Loucy (cell line): ENCODE measurements at regions not wholly inside any gene's neighbourhood (a gene's known extent, or its start where the extent isn't known, plus 50 kb on each side); places are given as distances from the start of the nearest gene placed in this dataset.

Experiments
- H2AFZ ChIP-seq: fragments of 200-600 bp; sonication (generic); 2 replicates; pipeline ENCODE4 v1.6.0; 2016; ENCODE audit warnings: antibody characterized with exemption, mild to moderate bottlenecking, low read length, moderate library complexity
- H3F3A ChIP-seq: fragments of 200-600 bp; 2 replicates; pipeline ENCODE4 v1.6.0; 2016; ENCODE audit warnings: antibody characterized with exemption, low read depth, mild to moderate bottlenecking
- H3K27me3 ChIP-seq: fragments of 200-600 bp; sonication (generic); 2 replicates; pipeline ENCODE4 v1.6.1; 2014; ENCODE audit warnings: low read length, mild to moderate bottlenecking; ENCODE audit not compliant: insufficient read depth, poor library complexity, severe bottlenecking
- H3K36me3 ChIP-seq: fragments of 200-600 bp; sonication (generic); 2 replicates; pipeline ENCODE4 v1.6.1; 2016; ENCODE audit warnings: low read length; ENCODE audit not compliant: insufficient read depth
- H3K4me1 ChIP-seq: fragments of 200-600 bp; sonication (generic); 2 replicates; pipeline ENCODE4 v1.5.1; 2014; ENCODE audit warnings: low read length, mild to moderate bottlenecking; ENCODE audit not compliant: insufficient read depth, poor library complexity, severe bottlenecking
- H3K4me2 ChIP-seq: fragments of 200-600 bp; sonication (generic); 2 replicates; pipeline ENCODE4 v1.6.0; 2014; ENCODE audit warnings: antibody characterized with exemption, low read length, low read depth, mild to moderate bottlenecking; ENCODE audit not compliant: poor library complexity, severe bottlenecking
- H3K4me3 ChIP-seq: fragments of 200-600 bp; sonication (generic); 2 replicates; pipeline ENCODE4 v1.5.1; 2014; ENCODE audit warnings: low read length, mild to moderate bottlenecking, mixed read lengths; ENCODE audit not compliant: poor library complexity, severe bottlenecking
- H3K79me2 ChIP-seq: fragments of 200-600 bp; sonication (generic); 2 replicates; pipeline ENCODE4 v1.6.1; 2014; ENCODE audit warnings: low read length; ENCODE audit not compliant: insufficient read depth
- H3K9ac ChIP-seq: fragments of 200-600 bp; sonication (generic); 2 replicates; pipeline ENCODE4 v1.6.0; 2014; ENCODE audit warnings: mild to moderate bottlenecking, low read depth, low read length, moderate library complexity; ENCODE audit not compliant: poor library complexity, severe bottlenecking
- H3K9me2 ChIP-seq: fragments of 200-600 bp; sonication (generic); replicated peaks from 2 replicates; pipeline ENCODE4 v1.6.1; 2016; ENCODE audit warnings: low read depth, low read length, mixed read lengths
- H3K9me3 ChIP-seq: fragments of 200-600 bp; sonication (generic); 2 replicates; pipeline ENCODE4 v1.6.1; 2014; ENCODE audit warnings: mild to moderate bottlenecking, antibody characterized with exemption, low read length, low read depth; ENCODE audit not compliant: insufficient read depth
- H4K20me1 ChIP-seq: fragments of 200-600 bp; sonication (generic); 2 replicates; pipeline ENCODE4 v1.6.0; 2014; ENCODE audit warnings: antibody characterized with exemption, low read length, mild to moderate bottlenecking; ENCODE audit not compliant: insufficient read depth, poor library complexity, severe bottlenecking
- EZH2phosphoT487 ChIP-seq: fragments of 200-600 bp; IDR thresholded peaks from 2 replicates; pipeline ENCODE4 v1.6.1; 2018; ENCODE audit warnings: antibody characterized with exemption, mild to moderate bottlenecking, moderate library complexity, borderline replicate concordance
- TF ChIP-seq, protein P1 (sequence below): fragments of 200-600 bp; sonication (generic); conservative IDR thresholded peaks from 2 replicates; pipeline ENCODE4 v1.5.1; 2014; ENCODE audit warnings: mild to moderate bottlenecking, antibody characterized with exemption, low read length

DNA sequence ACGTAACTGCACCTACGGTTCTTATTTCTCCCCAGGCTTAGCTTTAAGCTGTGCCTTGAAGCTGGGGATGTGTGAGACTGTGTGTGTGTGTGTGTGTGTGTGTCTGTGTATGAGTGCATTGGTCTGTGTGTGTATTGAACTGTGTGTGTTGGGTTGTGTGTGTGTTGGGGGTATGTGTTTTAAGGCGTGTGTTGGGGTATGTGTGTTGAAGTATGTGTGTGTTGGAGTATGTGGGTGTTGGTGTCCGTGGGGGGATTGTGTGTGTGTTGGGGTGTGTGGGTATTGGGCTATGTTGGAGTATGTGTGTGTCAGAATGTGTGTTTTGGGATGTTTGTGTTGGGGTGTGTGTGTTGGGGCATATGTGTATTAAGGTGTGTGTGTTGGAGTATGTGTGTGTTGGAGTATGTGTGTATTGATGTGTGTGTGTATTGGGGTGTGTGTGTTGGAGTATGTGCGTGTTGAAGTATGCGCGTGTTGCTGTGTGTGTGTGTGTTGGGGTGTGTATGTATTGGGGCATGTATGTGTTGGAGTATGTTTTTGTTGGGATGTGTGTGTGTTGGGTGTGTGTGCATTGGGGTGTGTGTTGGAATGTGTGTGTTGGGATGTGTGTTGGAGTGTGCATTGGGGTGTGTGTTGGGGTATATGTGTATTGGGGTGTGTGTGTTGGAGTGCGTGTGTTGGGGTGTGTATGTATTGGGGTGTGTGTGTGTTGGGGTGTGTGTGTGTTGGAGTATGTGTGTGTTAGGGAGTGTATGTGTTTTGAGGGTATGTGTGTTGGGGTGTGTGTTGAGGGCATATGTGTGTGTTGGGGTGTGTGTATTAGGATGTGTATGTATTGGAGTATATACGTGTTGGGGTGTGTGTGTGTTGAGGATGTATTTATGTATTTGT lies 76.4 kb downstream of the LSM3 start:
- Histone ChIP-seq H3K4me2 (no peak overlapping the region), H3F3A (no peaks in the 10 kb centered on the region), H3K4me1 (peaks cover 10% of the 10 kb centered on the region)

DNA sequence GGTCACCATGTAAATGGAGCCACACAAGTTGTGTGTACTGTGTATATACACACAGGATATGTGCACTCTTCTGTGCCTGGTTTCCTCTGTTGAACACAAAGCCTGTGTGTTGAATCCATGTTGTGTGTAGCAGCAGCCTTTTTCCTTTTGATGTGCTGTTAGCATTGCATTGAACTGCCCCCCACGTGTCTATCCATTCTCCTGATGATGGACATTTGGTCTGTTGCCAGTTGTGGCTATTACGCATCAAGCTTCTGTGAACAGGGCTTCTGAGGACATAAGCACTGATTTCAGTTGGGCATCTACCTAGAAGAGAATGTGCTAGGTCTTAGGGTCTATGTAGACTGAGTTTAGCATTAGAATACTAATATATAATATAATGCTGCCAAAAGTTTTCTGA lies 77.4 kb downstream of the LSM3 start:
- Histone ChIP-seq H3K4me3 (no peak overlapping the region), H3K9me2 (no peaks in the 10 kb centered on the region), H3K4me1 (no peaks in the 10 kb centered on the region), H4K20me1 (no peaks in the 10 kb centered on the region), H3K79me2 (no peaks in the 10 kb centered on the region), H3K27me3 (no peaks in the 10 kb centered on the region), H3K9ac (no peak overlapping the region), H3K9me3 (no peaks in the 10 kb centered on the region), H3K36me3 (no peaks in the 10 kb centered on the region), H3K4me2 (no peak overlapping the region), H3F3A (no peaks in the 10 kb centered on the region), H2AFZ (no peak overlapping the region)
- TF ChIP-seq, protein P1, sequence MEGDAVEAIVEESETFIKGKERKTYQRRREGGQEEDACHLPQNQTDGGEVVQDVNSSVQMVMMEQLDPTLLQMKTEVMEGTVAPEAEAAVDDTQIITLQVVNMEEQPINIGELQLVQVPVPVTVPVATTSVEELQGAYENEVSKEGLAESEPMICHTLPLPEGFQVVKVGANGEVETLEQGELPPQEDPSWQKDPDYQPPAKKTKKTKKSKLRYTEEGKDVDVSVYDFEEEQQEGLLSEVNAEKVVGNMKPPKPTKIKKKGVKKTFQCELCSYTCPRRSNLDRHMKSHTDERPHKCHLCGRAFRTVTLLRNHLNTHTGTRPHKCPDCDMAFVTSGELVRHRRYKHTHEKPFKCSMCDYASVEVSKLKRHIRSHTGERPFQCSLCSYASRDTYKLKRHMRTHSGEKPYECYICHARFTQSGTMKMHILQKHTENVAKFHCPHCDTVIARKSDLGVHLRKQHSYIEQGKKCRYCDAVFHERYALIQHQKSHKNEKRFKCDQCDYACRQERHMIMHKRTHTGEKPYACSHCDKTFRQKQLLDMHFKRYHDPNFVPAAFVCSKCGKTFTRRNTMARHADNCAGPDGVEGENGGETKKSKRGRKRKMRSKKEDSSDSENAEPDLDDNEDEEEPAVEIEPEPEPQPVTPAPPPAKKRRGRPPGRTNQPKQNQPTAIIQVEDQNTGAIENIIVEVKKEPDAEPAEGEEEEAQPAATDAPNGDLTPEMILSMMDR, result no peak
- TF ChIP-seq EZH2phosphoT487, result no peak

More for the DNA sequence above, 76.4 kb downstream of the LSM3 start:
- no peak overlapping the region for H3K9ac ChIP-seq
- no peaks in the 10 kb centered on the region for H3K79me2 ChIP-seq
- H3K9me2 ChIP-seq, result no peaks in the 10 kb centered on the region
- H4K20me1 ChIP-seq, result no peaks in the 10 kb centered on the region
- H3K9me3 ChIP-seq, result no peaks in the 10 kb centered on the region
- H3K4me3 ChIP-seq, result no peak overlapping the region
- TF ChIP-seq EZH2phosphoT487, result no peak
- TF ChIP-seq, protein P1, result no peak
- no peaks in the 10 kb centered on the region for H3K36me3 ChIP-seq
- H3K27me3 ChIP-seq, result no peaks in the 10 kb centered on the region
- no peak overlapping the region for H2AFZ ChIP-seq

DNA sequence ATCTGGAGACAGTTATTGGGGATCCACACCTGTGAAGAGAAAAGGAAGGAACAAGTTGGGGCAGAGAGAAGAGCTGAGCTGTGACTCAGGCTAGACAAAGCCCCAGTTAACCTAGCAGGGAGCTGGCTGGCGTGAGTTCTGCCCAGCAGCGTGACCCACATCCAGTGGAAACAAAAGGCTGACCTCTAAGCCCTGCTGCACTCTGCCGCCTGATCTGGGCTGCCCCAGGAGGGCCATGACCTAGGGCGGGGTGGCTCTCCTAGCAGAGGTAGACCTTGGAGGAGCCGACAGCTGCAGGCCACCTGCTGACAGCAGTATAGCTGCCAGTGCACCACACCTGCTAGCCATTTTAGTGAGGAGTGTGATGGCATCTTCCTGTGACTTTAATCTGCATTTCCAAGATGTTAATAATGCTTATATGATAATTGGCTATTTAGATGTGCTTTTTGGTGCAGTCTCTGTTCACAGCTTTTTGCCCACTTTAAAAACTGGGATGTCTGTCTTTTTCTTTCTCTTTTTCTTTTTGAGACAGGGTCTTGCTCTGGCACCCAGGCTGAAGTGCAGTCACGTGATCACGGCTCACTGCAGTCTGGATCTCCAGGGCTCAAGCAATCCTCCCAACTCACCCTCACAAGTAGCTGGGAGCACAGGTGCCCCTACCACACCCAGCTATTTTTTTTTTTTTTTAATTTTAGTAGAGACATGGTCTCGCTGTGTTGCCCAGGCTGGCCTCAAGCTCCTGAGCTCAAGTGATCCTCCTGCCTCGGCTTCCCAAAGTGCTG lies 78.1 kb downstream of the LSM3 start:
- no peaks in the 10 kb centered on the region for H3K27me3 ChIP-seq
- TF ChIP-seq EZH2phosphoT487, result no peak
- TF ChIP-seq, protein P1, result 0 out of 2 replicates have a peak, but pooled peaks have one; percentile 12
- no peaks in the 10 kb centered on the region for H3K4me1 ChIP-seq
- H3K36me3 ChIP-seq, result no peaks in the 10 kb centered on the region
- no peaks in the 10 kb centered on the region for H3K9me3 ChIP-seq
- H4K20me1 ChIP-seq, result no peaks in the 10 kb centered on the region
- H3K79me2 ChIP-seq, result no peaks in the 10 kb centered on the region
- H2AFZ ChIP-seq, result no peak overlapping the region
- no peak overlapping the region for H3K4me3 ChIP-seq
- no peak overlapping the region for H3K9ac ChIP-seq
- H3F3A ChIP-seq, result no peaks in the 10 kb centered on the region
- no peak overlapping the region for H3K4me2 ChIP-seq
- no peaks in the 10 kb centered on the region for H3K9me2 ChIP-seq
